ENCODE measurements at regions not wholly inside any gene's neighbourhood (a gene's known extent, or its start where the extent isn't known, plus 50 kb on each side); places are given as distances from the start of the nearest gene placed in this dataset.

GRCh38 chr6:121826156-121826810 is 390.8 kb downstream of the GJA1 start:
- no peak for TF ChIP-seq POLR2A (IDR thresholded peaks at IDR 0.05)
- TF ChIP-seq CTCF (IDR thresholded peaks at IDR 0.05) = no peak
- Histone ChIP-seq H3K27ac (peak overlapping the region in 6 of 12 donors; percentile 9 to 49 (median 20)), H3K27me3 (no peaks in the 10 kb centered on the region), H3K4me3 (no peak overlapping the region), H3K9me3 (peaks cover 0 to 5% (median 0%) of the 10 kb centered on the region in 12 donors), H3K36me3 (no peaks in the 10 kb centered on the region), H3K4me1 (peaks cover 0 to 29% (median 14%) of the 10 kb centered on the region in 12 donors)
- DNase-seq (no peak), ATAC-seq (peak in 3 of 4 donors; percentile 66 to 83 (median 70))
- intact Hi-C loops (cut with DNase I) = no loop called here
- WGBS, 4 donors = 66 to 78% (median 73%) methylated on average over 4 of the region's 4 CpGs

GRCh38 chr6:121828146-121828886 is 392.9 kb downstream of the GJA1 start:
- no peak for DNase-seq
- H3K27ac ChIP-seq = peak overlapping the region in 1 of 12 donors; percentile 32
- no peaks in the 10 kb centered on the region for H3K36me3 ChIP-seq
- WGBS, 4 donors = 48 to 57% (median 53%) methylated on average over 5 of the region's 5 CpGs
- no peak overlapping the region for H3K4me3 ChIP-seq
- H3K9me3 ChIP-seq = no peaks in the 10 kb centered on the region
- intact Hi-C loops (cut with DNase I) = no loop called here
- H3K27me3 ChIP-seq = no peaks in the 10 kb centered on the region
- no peak for TF ChIP-seq CTCF (IDR thresholded peaks at IDR 0.05)
- TF ChIP-seq POLR2A (IDR thresholded peaks at IDR 0.05) = no peak
- ATAC-seq = peak in 1 of 4 donors; percentile 51
- peaks cover 0 to 31% (median 14%) of the 10 kb centered on the region in 12 donors for H3K4me1 ChIP-seq

GRCh38 chr6:121830736-121831135 is 395.3 kb downstream of the GJA1 start:
- H3K4me1 ChIP-seq = peaks cover 0 to 27% (median 8%) of the 10 kb centered on the region in 12 donors
- no peaks in the 10 kb centered on the region for H3K27me3 ChIP-seq
- intact Hi-C loops (cut with DNase I) = loop anchor here in 2 of 10 donors (10.0 kb wide), 2 partner anchors 166 to 246 kb away; no protein-coding TSS in a partner anchor
- TF ChIP-seq CTCF (IDR thresholded peaks at IDR 0.05) = no peak
- TF ChIP-seq POLR2A (IDR thresholded peaks at IDR 0.05) = no peak
- H3K4me3 ChIP-seq = no peak overlapping the region
- peak overlapping the region in 6 of 12 donors; percentile 23 to 59 (median 34) for H3K27ac ChIP-seq
- ATAC-seq (peak in 3 of 4 donors; percentile 47 to 68 (median 56)), DNase-seq (peak in 1 of 5 donors; percentile 28)
- no peaks in the 10 kb centered on the region for H3K36me3 ChIP-seq
- WGBS, 4 donors = 6 to 25% (median 17%) methylated on average over 1 of the region's 1 CpG
- H3K9me3 ChIP-seq = no peaks in the 10 kb centered on the region

- Histone ChIP-seq H3K27me3 (no peaks in the 10 kb centered on the region), H3K27ac (peak overlapping the region in 1 of 12 donors; percentile 8), H3K36me3 (no peaks in the 10 kb centered on the region), H3K9me3 (no peaks in the 10 kb centered on the region), H3K4me1 (peaks cover 0 to 18% (median 7%) of the 10 kb centered on the region in 12 donors), H3K4me3 (no peak overlapping the region)
- intact Hi-C loops (cut with DNase I) = loop anchor here in 2 of 10 donors (5.0 to 10.0 kb wide), 4 partner anchors 53 to 251 kb away; no protein-coding TSS in a partner anchor
- DNase-seq = no peak
- no peak for TF ChIP-seq POLR2A (IDR thresholded peaks at IDR 0.05)
- no peak for TF ChIP-seq CTCF (IDR thresholded peaks at IDR 0.05)
- WGBS, 4 donors = 43 to 59% (median 55%) methylated on average over 2 of the region's 2 CpGs
- ATAC-seq = peak in 2 of 4 donors; percentile 37 to 66
Observed at GRCh38 chr6:121835662-121836061, 400.2 kb downstream of the GJA1 start.

Data from heart left ventricle (tissue), 16 donors.